ENCODE measurements at regions not wholly inside any gene's neighbourhood (a gene's known extent, or its start where the extent isn't known, plus 50 kb on each side); places are given as distances from the start of the nearest gene placed in this dataset.

DNA sequence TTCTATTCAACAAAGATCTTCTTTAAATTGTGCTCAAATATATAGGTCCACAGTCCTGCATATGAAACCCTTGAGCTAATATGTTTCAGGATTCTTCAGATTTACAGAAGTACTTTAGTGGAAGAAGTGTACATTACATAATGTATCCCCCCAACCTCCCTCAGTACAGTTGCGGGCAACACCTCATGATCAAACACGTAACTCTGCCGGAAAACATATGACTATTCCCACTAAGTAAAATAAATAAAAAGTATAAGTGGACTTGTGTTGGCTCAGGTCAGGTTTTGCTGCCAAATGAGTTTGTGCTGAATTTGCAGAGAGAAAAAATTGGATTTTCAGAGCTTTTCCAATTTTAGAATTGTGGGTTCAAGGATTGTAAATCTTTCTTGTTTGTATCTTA is 267.6 kb upstream of the MDFIC2 start:
- TF ChIP-seq CTCF (IDR thresholded peaks at IDR 0.05; ENCODE audit: extremely low read depth in 1 of 2, insufficient read depth in 1 of 2, low read depth in 1 of 2, low read length in 2 of 2) = no peak
- TF ChIP-seq, protein P1, sequence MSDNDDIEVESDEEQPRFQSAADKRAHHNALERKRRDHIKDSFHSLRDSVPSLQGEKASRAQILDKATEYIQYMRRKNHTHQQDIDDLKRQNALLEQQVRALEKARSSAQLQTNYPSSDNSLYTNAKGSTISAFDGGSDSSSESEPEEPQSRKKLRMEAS (IDR thresholded peaks at IDR 0.05; ENCODE audit: insufficient read depth, insufficient read length) = no peak
- no peak for TF ChIP-seq JUN (IDR thresholded peaks at IDR 0.05; ENCODE audit: borderline replicate concordance, insufficient read depth, insufficient read length, low read depth)
- TF ChIP-seq EZH2 (IDR thresholded peaks at IDR 0.05; ENCODE audit: borderline replicate concordance, low read depth, low read length, severe bottlenecking) = no peak
- TF ChIP-seq POLR2A (IDR thresholded peaks at IDR 0.05; ENCODE audit: low read depth, low read length) = no peak
- TF ChIP-seq GATA2 (IDR thresholded peaks at IDR 0.05; ENCODE audit: insufficient read depth, insufficient read length, low read depth, low read length) = no peak

Measured in endothelial cell of umbilical vein (primary cell).